Medulla oblongata (tissue), 1 donor: ENCODE measurements at regions not wholly inside any gene's neighbourhood (a gene's known extent, or its start where the extent isn't known, plus 50 kb on each side); places are given as distances from the start of the nearest gene placed in this dataset.

ENCODE experiments used
- DNase-seq: peaks from one replicate; pipeline ENCODE4 v3.0.0-alpha.2; 2015; ENCODE audit errors: extremely low spot score

DNA sequence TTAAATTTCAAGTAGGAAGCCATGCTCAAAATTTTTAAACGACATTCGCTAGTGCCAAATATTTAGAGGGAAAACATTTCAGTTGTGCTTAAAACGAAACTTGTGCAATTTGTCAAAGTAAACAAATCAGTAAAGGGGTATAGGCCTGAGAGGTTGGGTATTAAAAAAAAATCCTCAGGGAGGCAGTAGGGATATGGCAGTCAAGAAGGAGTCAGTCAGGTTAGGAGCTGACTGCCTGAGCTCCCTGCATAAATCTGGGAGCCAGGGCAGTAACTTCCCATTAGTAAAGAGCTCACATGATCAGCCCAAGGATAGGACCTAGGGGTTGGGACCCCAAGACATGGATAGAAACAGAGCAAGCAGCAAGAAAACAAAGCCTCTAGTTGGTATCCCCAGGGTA is 120.7 kb upstream of the STAC start:
- no peak for DNase-seq

DNA sequence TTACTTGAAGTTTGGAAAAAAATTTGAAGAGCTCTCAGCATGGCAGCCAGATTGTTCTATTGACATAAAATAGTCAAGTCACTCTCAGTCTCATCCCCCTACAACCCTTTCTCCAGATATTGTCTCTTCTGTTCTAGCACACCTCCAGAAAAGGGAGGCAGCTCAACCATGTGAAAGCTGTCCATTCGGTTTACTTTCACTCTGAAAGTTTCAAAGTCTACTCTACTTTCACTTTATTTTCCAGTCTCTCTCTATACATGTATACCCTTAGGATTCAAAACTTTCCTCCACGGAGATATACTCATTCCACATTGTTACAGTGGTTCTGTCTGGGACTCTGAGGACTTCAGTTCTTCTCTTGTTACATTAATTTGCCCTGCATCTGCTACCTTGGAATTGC is 111.0 kb upstream of the STAC start:
- DNase-seq, result no peak

- no peak for DNase-seq
Observed at GRCh38 chr3:36282766-36283165, 97.5 kb upstream of the STAC start.

DNA sequence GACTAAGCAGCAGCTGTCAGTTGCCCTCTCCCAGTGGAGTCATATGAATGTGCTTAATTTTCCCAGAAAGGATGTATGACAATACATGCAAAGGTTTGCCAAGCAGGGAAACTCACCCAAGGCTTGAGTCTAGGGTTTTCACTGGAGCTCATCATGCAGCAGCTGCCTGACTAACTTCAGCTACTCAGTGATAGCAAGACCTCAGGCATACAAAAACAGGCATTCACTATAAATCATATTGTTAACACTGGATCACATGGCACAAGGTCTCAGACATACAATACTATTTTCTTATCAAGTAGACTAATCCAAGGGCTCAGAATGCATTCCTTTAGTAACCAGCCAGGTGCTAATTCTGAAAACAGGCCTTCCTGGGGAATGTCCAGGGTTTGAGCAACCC is 85.0 kb upstream of the STAC start:
- DNase-seq, result no peak

- no peak for DNase-seq
Observed at GRCh38 chr3:36297195-36297594, 83.1 kb upstream of the STAC start.

GRCh38 chr3:36298188-36298587 is 82.1 kb upstream of the STAC start:
- no peak for DNase-seq

DNA sequence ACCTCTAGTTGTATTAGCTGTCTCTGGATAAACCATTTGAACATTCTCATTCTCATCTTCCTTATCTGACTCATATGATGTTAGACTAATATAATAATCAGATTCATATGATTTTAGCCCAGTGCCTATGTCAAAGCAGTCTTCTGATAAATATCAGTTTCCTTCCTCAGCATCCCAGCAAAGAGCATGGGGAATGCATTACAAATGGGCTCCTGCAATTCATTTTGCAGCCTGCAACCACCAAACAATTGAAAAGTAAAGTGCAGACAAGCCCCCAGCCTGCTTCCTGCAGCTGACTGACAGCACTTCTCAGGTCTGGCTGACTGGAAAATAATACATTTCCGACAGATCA is 78.2 kb upstream of the STAC start:
- no peak for DNase-seq

GRCh38 chr3:36302626-36303025 is 77.7 kb upstream of the STAC start:
- no peak for DNase-seq

DNA sequence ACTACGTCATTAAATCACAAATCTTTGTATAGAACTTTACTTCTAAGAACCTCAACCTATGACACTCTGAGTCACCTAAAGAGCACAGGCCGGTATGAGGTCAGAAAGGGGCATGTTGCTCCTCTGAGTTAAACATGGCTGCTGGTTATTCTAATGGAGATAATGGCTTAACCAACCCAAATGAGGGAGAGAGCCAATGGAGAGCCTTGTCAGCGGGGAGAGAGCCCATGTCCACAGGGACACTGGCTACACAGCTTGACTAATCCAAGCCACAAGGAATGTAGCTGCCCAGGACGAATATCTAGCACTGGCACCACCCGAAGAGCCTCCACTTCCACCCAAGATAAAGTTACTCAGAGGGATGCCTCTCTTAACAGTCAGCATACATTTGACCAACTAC is 77.0 kb upstream of the STAC start:
- no peak for DNase-seq

DNA sequence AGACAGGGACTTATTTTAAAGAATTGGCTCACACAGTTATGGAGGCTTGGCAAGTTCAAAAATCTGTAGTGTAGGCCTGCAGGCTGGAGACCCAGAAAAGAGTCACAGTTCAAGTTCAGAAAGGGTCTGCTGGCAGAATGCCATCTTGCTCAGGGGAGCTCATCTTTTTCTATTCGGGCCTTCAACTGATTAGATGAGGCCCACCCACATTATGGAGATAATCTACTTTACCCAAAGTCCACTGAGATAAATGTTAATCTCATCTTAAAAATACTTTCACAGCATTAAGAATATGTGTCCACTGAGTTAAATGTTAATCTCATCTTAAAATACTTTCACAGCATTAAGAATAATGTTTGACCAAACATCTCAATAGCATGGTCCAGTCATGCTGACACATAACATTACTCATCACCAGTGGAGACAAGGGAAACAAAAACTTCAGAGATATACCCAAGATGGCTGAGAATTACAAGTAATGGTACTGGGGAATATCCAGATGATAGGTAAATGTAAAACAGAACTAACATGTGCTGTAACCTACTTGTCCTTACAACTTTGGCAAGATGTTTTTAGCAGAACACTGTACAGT is 74.3 kb upstream of the STAC start:
- no peak for DNase-seq

GRCh38 chr3:36309092-36309491 is 71.2 kb upstream of the STAC start:
- DNase-seq, result no peak

GRCh38 chr3:36312351-36312750 is 68.0 kb upstream of the STAC start:
- no peak for DNase-seq

DNA sequence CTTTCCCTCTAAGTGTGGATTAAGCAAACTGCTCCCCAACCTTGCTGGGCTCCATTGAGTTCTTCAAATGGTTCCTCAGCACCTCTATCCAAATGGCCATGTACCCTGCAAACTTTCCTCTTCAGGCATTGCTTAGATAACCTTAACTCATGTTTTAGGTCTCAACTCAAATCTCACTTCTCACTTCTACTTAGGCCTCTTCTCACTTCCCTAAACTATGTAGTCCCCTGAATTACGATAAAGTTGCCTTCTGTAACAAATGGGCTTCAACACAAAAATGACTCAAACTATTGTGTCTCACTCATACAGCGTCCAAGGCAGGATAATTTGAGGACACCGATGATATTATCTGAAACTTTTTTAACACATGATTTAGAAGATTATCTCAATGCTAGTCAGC is 62.4 kb upstream of the STAC start:
- DNase-seq, result no peak

GRCh38 chr3:36318621-36319200 is 61.6 kb upstream of the STAC start:
- no peak for DNase-seq

- no peak for DNase-seq
Observed at GRCh38 chr3:36319680-36320079, 60.6 kb upstream of the STAC start.
